Inferior parietal cortex (tissue), 1 donor: ENCODE measurements at regions not wholly inside any gene's neighbourhood (a gene's known extent, or its start where the extent isn't known, plus 50 kb on each side); places are given as distances from the start of the nearest gene placed in this dataset.

Source experiments
- DNase-seq: peaks from one replicate; pipeline ENCODE4 v3.0.0-alpha.2; 2016; ENCODE audit errors: extremely low spot score

GRCh38 chr3:162193148-162194095 is 696.8 kb downstream of the OTOL1 start:
- DNase-seq, result no peak

- DNase-seq, result no peak
These were observed 698.5 kb downstream of the OTOL1 start for GRCh38 chr3:162195147-162195546.

GRCh38 chr3:162196964-162197363 is 700.4 kb downstream of the OTOL1 start:
- no peak for DNase-seq

GRCh38 chr3:162200836-162201235 is 704.2 kb downstream of the OTOL1 start:
- no peak for DNase-seq

GRCh38 chr3:162206648-162207047 is 710.0 kb downstream of the OTOL1 start:
- DNase-seq, result no peak

GRCh38 chr3:162211470-162211869 is 714.9 kb downstream of the OTOL1 start:
- no peak for DNase-seq

GRCh38 chr3:162213196-162213595 is 716.6 kb downstream of the OTOL1 start:
- DNase-seq, result no peak

GRCh38 chr3:162213956-162214355 is 717.3 kb downstream of the OTOL1 start:
- no peak for DNase-seq

- peak; percentile 65 for DNase-seq
These were observed 721.0 kb downstream of the OTOL1 start for GRCh38 chr3:162217647-162218046.

- no peak for DNase-seq
These were observed 721.9 kb downstream of the OTOL1 start for GRCh38 chr3:162218479-162218878.

- peak; percentile 22 for DNase-seq
These were observed 728.1 kb downstream of the OTOL1 start for GRCh38 chr3:162224746-162225145.

GRCh38 chr3:162236949-162237348 is 740.3 kb downstream of the OTOL1 start:
- no peak for DNase-seq

- no peak for DNase-seq
These were observed 754.2 kb downstream of the OTOL1 start for GRCh38 chr3:162250782-162251181.

- DNase-seq, result no peak
These were observed 765.5 kb downstream of the OTOL1 start for GRCh38 chr3:162262129-162262528.

GRCh38 chr3:162263596-162263995 is 767.0 kb downstream of the OTOL1 start:
- DNase-seq, result no peak

GRCh38 chr3:162269636-162270458 is 773.2 kb downstream of the OTOL1 start:
- DNase-seq, result no peak

GRCh38 chr3:162274070-162274469 is 777.5 kb downstream of the OTOL1 start:
- no peak for DNase-seq

GRCh38 chr3:162278834-162279233 is 782.2 kb downstream of the OTOL1 start:
- DNase-seq, result no peak

GRCh38 chr3:162285259-162285658 is 788.7 kb downstream of the OTOL1 start:
- no peak for DNase-seq

GRCh38 chr3:162287600-162287999 is 791.0 kb downstream of the OTOL1 start:
- no peak for DNase-seq

GRCh38 chr3:162292409-162292808 is 795.8 kb downstream of the OTOL1 start:
- no peak for DNase-seq

- no peak for DNase-seq
These were observed 798.8 kb downstream of the OTOL1 start for GRCh38 chr3:162295323-162295983.
